Hematopoietic multipotent progenitor cell treated with erythropoietin and hydrocortisone succinate and interleukin-3 and kit ligand, for 8 days (in vitro differentiated cells): ENCODE measurements at regions not wholly inside any gene's neighbourhood (a gene's known extent, or its start where the extent isn't known, plus 50 kb on each side); places are given as distances from the start of the nearest gene placed in this dataset.

ENCODE experiments used
- DNase-seq: peaks from one replicate; pipeline ENCODE4 v3.0.0-alpha.2; 2015

DNA sequence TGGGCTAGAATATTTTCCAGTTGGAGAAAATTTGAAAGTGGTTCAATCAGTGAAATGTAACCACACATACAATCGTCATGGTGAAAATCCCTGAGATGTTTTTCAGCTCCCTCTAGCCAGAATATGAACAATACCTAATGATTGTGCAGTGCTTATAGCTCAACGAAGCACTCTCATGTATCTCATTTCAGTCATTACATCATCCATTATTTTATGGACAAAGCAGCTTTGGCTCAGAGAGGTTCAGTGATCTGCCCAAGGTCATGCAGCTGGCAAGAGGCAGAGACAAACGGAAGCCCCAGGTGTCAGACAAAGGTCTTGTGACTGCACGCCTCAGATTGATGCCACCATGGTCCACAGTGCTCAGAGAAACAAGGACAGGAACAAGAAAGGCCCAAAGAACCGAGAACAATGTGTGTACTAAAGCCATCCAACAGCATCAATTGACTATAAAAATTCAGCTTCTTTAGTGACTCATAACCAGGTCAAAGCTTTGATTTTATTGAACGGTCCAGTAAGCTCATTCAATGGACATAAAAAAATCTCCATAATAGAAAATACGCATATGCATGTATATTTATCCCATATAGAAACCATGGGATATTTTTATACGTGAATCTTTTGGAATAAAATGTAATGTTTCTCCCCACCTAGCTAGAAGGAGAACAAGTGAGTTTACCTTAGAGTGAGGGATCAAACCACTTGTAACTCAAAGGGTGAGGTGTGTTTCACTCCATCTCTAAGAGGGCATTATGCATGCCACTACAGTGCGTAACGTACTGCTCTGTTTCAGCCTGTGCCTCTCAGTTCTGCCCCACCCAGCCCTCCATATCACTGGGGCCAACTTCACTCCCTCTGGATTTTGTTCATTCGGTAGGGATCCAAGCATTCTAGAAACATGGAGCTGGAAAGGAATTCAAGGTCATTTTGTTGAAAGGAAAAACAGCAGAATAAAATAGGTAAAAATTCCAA is 141.8 kb downstream of the GRIN2B start:
- DNase-seq = no peak

- DNase-seq = no peak
These were observed 145.3 kb downstream of the GRIN2B start for GRCh38 chr12:13836099-13836498.

- no peak for DNase-seq
These were observed 145.8 kb downstream of the GRIN2B start for GRCh38 chr12:13835652-13836051.

GRCh38 chr12:13834241-13834640 is 147.2 kb downstream of the GRIN2B start:
- DNase-seq = no peak

DNA sequence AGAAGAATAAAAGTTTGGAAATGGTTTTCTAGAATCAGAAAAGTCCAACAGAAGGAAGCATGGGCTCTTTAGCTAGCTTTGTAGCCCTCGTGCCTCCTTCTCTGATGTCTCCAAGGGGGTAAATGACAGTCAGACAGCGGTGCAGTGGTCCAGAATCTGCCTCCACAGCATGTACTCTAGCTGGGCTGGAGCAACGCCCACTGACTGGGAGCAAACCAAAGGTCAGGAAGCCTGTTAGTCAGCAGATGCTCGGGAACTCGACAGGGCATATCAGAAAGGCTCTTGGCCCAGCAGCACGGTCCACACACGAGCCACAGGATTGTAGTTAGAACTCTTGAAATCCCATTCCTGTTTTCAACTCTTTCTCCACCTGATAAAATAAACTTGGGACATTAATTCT is 164.3 kb downstream of the GRIN2B start:
- no peak for DNase-seq

GRCh38 chr12:13816394-13816793 is 165.0 kb downstream of the GRIN2B start:
- no peak for DNase-seq

DNA sequence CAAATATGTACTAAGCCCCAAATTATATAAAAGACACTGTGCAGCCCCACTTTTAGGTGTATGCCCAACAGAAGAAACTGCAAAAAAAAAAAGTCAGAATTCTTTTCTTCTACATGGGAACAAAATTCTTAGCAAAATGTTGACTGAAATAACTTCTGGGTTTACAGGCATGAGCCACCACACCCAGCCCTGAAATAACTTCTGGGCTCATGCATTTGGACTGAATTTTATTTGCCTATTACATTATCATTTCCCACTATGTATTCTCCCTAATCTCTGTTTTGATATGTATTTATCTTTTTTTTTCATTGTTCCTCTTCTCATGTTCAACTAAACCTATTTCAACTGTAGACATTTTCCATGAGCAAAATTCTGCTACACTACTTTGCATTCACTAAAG is 169.2 kb downstream of the GRIN2B start:
- no peak for DNase-seq

- DNase-seq = no peak
These were observed 170.3 kb downstream of the GRIN2B start for GRCh38 chr12:13811061-13811460.

- DNase-seq = no peak
These were observed 176.4 kb downstream of the GRIN2B start for GRCh38 chr12:13805041-13805440.

DNA sequence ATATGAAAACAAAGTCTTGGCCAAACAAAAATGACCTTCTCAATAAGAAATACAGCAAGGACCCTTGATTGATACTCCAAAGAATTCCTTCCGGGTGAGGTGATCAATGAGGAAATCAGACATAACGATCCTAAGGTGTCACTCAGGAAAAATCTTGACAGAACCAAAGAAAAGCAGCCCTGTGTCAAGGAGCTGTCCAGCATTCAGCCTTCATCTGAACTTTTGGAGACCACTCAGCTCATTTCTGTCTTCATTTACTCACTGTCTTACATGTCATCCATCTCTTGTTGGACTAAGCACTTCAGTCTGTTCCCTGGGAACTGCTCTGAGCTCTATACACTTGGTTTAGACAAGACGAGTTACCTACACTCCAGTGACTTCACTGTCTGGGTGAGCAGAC is 179.9 kb downstream of the GRIN2B start:
- no peak for DNase-seq

- DNase-seq = no peak
These were observed 181.8 kb downstream of the GRIN2B start for GRCh38 chr12:13799574-13799973.

DNA sequence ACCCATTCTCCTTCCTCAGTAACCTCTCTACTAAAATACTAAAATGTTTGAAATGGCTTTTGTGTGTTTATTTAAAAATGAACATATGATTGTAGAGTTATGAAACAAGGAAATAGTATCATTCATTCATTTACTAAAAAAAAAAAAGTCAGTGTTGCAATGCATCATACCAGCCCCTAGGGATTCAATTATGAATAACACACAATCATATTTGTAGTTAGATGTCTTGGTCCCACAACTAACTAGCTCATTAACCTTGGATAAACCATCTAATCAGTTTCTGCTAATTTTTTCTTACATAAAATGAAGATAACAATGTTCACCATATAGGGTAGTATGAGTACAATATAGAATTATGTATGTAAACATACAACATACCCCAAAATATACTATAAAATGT is 183.2 kb downstream of the GRIN2B start:
- no peak for DNase-seq

GRCh38 chr12:13794706-13795105 is 186.7 kb downstream of the GRIN2B start:
- DNase-seq = no peak

DNA sequence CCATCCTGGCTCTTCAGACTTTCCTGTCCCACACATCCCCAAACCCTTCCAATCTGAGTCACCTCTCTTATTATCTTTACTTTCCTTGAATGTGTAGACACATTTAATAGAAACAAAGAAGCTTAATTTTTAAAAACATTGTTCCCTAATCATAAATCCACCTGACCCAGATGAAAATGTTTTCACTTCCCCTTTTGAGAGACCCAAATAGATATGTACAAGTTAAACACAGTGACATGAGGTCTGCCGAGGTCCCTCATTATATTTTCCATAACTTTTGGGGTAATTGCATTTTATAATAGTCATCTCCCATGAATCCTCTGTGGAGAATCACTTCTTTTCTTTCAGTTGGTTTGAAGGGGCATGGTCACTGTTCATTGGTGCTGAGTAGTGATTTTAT is 191.1 kb downstream of the GRIN2B start:
- no peak for DNase-seq

DNA sequence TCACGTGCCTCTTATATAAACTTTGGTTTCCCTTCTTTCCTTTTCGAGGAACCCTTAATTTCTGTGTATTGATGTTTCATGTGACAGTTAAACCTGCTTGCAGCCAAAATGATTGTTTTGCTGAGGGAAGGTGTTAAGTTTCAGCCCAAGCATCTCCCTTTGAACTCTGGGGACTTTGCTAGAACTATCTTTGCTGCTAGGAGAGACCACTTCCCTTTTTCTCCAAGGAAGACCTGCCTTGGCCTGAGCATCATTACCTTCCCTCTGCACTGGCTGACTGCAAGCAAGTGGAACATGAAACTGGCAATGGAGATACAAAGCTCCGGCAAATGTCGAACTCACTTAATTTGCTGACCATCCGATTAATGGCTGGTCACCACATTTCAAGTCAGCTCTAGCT is 192.8 kb downstream of the GRIN2B start:
- DNase-seq = no peak

DNA sequence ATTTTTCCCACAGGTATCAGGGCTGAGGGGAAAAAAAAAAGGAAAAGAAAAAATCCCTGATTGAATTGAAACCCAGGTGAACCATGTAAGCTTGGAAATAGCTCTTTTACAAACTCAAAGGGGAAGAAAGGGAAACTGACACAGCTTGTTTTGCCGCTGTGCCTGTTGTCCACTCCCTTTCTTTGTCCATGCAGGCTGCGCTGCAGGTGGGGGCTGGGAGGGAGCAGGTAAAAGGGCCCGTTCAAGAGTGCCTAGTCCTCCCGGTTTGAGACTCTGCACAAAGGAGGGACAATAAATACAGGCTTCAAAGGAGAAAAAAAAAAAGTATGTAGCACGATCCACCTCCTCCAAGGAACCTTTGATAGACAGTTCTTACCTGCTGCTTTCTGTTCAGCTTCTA is 194.8 kb downstream of the GRIN2B start:
- DNase-seq = no peak

DNA sequence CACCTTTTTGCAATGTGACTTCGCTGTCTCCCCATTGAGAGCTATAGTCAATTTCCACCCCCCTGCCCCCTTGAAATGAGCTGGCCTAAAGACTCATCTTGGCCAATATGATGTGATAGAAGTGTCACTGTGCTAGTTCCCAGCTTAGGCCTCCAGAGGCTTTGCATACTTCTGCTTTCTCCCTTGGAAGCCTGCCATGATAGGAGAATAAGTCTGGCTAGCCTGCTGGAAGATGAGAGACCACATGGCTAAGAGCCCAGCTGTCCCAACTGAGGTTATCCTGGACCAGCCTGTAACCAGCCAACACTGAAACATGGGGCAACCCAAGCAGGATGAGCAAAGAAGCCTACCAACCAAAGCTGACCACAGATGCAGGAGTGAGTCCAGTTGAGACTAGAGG is 196.9 kb downstream of the GRIN2B start:
- DNase-seq = no peak

DNA sequence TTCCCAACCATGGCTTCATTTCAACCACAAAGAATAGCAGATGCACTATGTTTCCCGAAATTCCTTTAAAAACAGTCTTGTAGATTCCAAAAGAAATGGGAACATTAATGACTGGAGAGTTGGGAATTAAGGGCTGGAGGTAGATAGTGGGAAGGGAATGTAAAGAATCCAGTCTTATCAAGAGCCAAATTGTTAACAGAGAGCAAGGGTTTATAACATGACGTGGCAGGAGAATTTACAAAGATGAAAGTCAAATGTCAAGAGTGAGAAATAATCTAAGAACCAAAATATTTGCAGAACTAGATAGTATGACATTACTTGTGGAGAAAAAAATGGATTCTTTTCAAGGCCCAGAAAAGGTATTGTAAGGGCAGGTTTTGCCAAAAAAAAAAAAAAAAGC is 200.9 kb downstream of the GRIN2B start:
- DNase-seq = no peak

GRCh38 chr12:13777374-13777773 is 204.0 kb downstream of the GRIN2B start:
- DNase-seq = no peak

DNA sequence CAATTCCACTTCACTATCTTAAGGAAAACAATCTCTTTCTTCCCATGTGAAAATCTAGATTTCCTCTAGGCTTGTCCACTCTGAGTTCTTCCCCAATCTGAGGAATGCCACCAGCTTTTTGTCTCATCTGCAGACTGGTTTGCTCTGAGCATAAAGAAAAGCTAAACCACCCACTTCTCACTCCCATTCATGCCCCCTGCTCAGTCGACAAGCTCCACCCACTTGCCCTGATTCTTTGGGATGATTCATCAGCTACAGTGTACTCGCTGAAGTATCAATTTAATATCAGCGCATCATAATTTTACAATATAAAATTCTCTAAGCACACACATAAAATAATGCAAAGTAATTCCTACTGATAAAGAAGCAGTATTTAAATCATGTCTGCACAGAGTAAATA is 209.1 kb downstream of the GRIN2B start:
- no peak for DNase-seq

DNA sequence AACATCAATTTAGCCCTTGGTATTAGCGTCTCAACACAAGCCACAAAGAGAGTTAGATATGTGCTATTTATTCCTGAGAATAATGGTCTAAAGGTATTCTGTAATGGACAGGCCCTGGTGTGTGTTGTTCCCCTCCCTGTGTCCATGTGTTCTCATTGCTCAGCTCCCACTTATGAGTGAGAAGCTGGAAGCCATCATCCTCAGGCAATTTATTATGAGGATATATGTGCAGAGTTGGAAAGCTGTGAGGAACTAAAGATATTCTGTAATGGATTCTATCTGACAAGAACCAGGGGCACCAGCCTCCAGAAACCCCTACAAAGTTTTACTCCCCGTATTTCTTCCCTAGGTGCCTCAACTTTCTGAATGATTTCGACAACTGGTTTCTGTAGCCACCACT is 210.8 kb downstream of the GRIN2B start:
- DNase-seq = no peak

DNA sequence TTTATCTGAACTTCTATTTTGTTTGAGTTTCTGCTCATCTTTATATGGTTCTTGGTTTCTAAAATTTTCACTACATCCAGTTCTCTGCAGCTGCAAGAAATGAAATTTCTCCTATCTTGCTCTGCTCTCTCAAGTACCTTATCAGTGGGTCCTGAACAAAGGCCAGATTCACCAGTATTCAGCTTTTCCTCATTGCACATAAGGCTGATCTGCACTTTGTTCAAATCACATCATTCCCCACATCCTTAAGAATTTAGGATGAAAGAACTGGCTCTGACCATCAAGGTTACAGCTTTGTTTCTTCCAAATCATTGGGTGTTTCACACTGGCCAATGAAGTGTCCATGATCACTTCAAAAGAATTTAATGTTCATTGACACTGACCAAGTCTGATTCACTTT is 211.4 kb downstream of the GRIN2B start:
- DNase-seq = no peak

- no peak for DNase-seq
These were observed 212.1 kb downstream of the GRIN2B start for GRCh38 chr12:13769273-13769672.

DNA sequence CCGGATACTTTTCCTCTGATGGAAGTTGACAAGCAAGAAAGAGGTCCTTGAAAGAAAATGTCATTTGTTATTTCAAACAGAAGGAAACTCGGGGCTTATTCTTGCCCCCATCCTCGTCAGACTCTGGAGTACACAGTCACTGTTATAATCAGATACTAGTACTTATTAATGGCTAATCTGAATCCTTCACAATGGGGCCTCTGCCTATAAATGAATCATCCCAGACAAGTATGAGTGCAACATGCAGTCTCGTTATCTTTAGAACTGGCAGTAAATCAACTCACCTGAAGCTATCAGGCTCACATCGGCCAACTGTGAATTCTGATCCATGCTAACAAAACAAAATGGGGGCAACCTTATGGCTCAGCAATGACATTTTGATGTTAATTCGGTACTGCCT is 216.7 kb downstream of the GRIN2B start:
- no peak for DNase-seq

- DNase-seq = no peak
These were observed 232.0 kb downstream of the GRIN2B start for GRCh38 chr12:13749389-13749788.
